PC-9 (cell line): ENCODE measurements at regions not wholly inside any gene's neighbourhood (a gene's known extent, or its start where the extent isn't known, plus 50 kb on each side); places are given as distances from the start of the nearest gene placed in this dataset.

ENCODE experiments used
- CTCF ChIP-seq: fragments of 200-600 bp; sonication (generic); conservative IDR thresholded peaks from 2 replicates; pipeline ENCODE4 v1.6.1; 2017; ENCODE audit warnings: mixed run types, antibody characterized with exemption, mild to moderate bottlenecking, moderate library complexity
- EZH2 ChIP-seq: fragments of 200-600 bp; sonication (generic); IDR thresholded peaks from 2 replicates; pipeline ENCODE4 v1.8.0; 2017; ENCODE audit warnings: antibody characterized with exemption, low read depth

DNA sequence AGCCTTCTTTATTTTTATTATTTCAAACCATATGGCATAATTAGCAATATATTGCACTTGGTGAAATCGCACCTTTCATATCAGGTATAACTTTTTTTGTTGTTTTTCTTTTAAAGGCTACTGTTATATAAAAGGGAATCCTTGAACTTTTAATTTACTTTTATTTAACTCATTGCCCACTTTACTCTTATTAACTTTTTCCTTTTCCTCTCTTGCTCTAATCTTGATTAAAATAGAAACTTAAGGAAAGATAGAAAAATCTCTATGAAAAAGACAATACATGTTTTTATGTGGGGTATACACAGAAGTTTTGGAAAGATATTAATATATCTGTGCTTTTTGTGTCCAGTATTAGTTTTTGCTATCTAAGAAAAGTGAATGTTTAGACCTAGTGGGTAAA is 805.8 kb downstream of the USP25 start:
- TF ChIP-seq CTCF (no peak), EZH2 (no peak)
